ENCODE measurements at regions not wholly inside any gene's neighbourhood (a gene's known extent, or its start where the extent isn't known, plus 50 kb on each side); places are given as distances from the start of the nearest gene placed in this dataset.

- WGBS (ENCODE audit: low lambda C conversion rate), result 28% methylated on average over 3 of the region's 3 CpGs
- TF ChIP-seq IRF3 (IDR thresholded peaks at IDR 0.05; ENCODE audit: low read depth, low read length), result no peak
- peak; percentile 12; the same call in 1 of the 2 replicates for TF ChIP-seq TCF12 (IDR thresholded peaks at IDR 0.05)
- TF ChIP-seq EP300 (IDR thresholded peaks at IDR 0.05; ENCODE audit: borderline replicate concordance in 1 of 2, low read depth in 1 of 2, low read length in 1 of 2), result peak in 1 of 2 experiments; percentile 72; a peak in 1 of 4 replicates
- TF ChIP-seq TEAD4 (IDR thresholded peaks at IDR 0.05; ENCODE audit: borderline replicate concordance, insufficient read depth), result 0 out of 2 replicates have a peak, but pooled peaks have one; percentile 19
- TF ChIP-seq GATA2 (CRISPR knock-in tag; IDR thresholded peaks at IDR 0.05), result peak; percentile 69
- 0 out of 2 replicates have a peak, but pooled peaks have one; percentile 12 for TF ChIP-seq RCOR1 (IDR thresholded peaks at IDR 0.05; ENCODE audit: low read length)
- TF ChIP-seq JUND (IDR thresholded peaks at IDR 0.05), result no peak
- no peak overlapping the region for H3K4me2 ChIP-seq
- DNase-seq, result no peak
- no peaks in the 10 kb centered on the region for H3K9me3 ChIP-seq
- H3K4me3 ChIP-seq (ENCODE audit: low read depth in 2 of 2, low read length in 1 of 2), result no peak overlapping the region
- no peaks in the 10 kb centered on the region; a peak in 2 of 4 replicates for H3K4me1 ChIP-seq (ENCODE audit: control insufficient read depth in 1 of 2, insufficient read depth in 2 of 2, low read depth in 1 of 2, low read length in 1 of 2)
- no peaks in the 10 kb centered on the region for H3F3A ChIP-seq (replicated peaks; ENCODE audit: insufficient read depth)
- ChIA-PET POLR2A (no interaction called here), CTCF (interaction anchor here (1.0 kb wide), 1 partner anchor 11 kb away, joined by 3 read pairs; no protein-coding TSS in a partner anchor)
- H2AFZ ChIP-seq (ENCODE audit: low read depth), result no peak overlapping the region
- no peaks in the 10 kb centered on the region for H3K27me3 ChIP-seq (ENCODE audit: insufficient read depth)
- no peak overlapping the region for H3K27ac ChIP-seq (ENCODE audit: low read depth in 2 of 2, low read length in 1 of 2)
- no peak overlapping the region for H3K9ac ChIP-seq
- no peaks in the 10 kb centered on the region for H4K20me1 ChIP-seq (ENCODE audit: insufficient read depth)
- no peaks in the 10 kb centered on the region for H3K9me2 ChIP-seq
- no peaks in the 10 kb centered on the region for H3K36me3 ChIP-seq (replicated peaks in 1 of 2; ENCODE audit: control insufficient read depth in 1 of 2, insufficient read depth in 2 of 2, low read length in 1 of 2)
- H3K79me2 ChIP-seq (ENCODE audit: insufficient read depth), result no peaks in the 10 kb centered on the region
Measured at GRCh38 chr2:184039493-184039892, 558.8 kb upstream of the ZNF804A start.

- no peak overlapping the region for H3K4me2 ChIP-seq
- ChIA-PET CTCF (no interaction called here), POLR2A (no interaction called here)
- no peaks in the 10 kb centered on the region for H3K36me3 ChIP-seq (replicated peaks in 1 of 2; ENCODE audit: control insufficient read depth in 1 of 2, insufficient read depth in 2 of 2, low read length in 1 of 2)
- H4K20me1 ChIP-seq (ENCODE audit: insufficient read depth), result no peaks in the 10 kb centered on the region
- H3K27me3 ChIP-seq (ENCODE audit: insufficient read depth), result no peaks in the 10 kb centered on the region
- no peak overlapping the region for H3K9ac ChIP-seq
- H3K4me3 ChIP-seq (ENCODE audit: low read depth in 2 of 2, low read length in 1 of 2), result no peak overlapping the region
- H3K9me2 ChIP-seq, result no peaks in the 10 kb centered on the region
- H2AFZ ChIP-seq (ENCODE audit: low read depth), result no peak overlapping the region
- no peak for TF ChIP-seq RXRA (IDR thresholded peaks at IDR 0.05; ENCODE audit: borderline replicate concordance, low read depth)
- H3K27ac ChIP-seq (ENCODE audit: low read depth in 2 of 2, low read length in 1 of 2), result no peak overlapping the region
- no peaks in the 10 kb centered on the region for H3K79me2 ChIP-seq (ENCODE audit: insufficient read depth)
- H3K4me1 ChIP-seq (ENCODE audit: control insufficient read depth in 1 of 2, insufficient read depth in 2 of 2, low read depth in 1 of 2, low read length in 1 of 2), result no peaks in the 10 kb centered on the region; a peak in 1 of 4 replicates
- no peaks in the 10 kb centered on the region for H3F3A ChIP-seq (replicated peaks; ENCODE audit: insufficient read depth)
- no peak for DNase-seq
- H3K9me3 ChIP-seq, result no peaks in the 10 kb centered on the region
- WGBS (ENCODE audit: low lambda C conversion rate), result 57% methylated on average over 1 of the region's 1 CpG
Measured at GRCh38 chr2:184040230-184040629, 558.1 kb upstream of the ZNF804A start.

- Histone ChIP-seq H3K36me3 (replicated peaks in 1 of 2; ENCODE audit: control insufficient read depth in 1 of 2, insufficient read depth in 2 of 2, low read length in 1 of 2) (no peaks in the 10 kb centered on the region), H3K9me3 (no peaks in the 10 kb centered on the region), H3K4me1 (ENCODE audit: control insufficient read depth in 1 of 2, insufficient read depth in 2 of 2, low read depth in 1 of 2, low read length in 1 of 2) (no peaks in the 10 kb centered on the region; a peak in 1 of 4 replicates), H3K4me3 (ENCODE audit: low read depth in 2 of 2, low read length in 1 of 2) (no peak overlapping the region), H2AFZ (ENCODE audit: low read depth) (no peak overlapping the region), H3K9ac (no peak overlapping the region), H3K27ac (ENCODE audit: low read depth in 2 of 2, low read length in 1 of 2) (no peak overlapping the region), H3F3A (replicated peaks; ENCODE audit: insufficient read depth) (no peaks in the 10 kb centered on the region), H3K27me3 (ENCODE audit: insufficient read depth) (no peaks in the 10 kb centered on the region), H3K9me2 (no peaks in the 10 kb centered on the region), H3K4me2 (no peak overlapping the region), H4K20me1 (ENCODE audit: insufficient read depth) (no peaks in the 10 kb centered on the region), H3K79me2 (ENCODE audit: insufficient read depth) (no peaks in the 10 kb centered on the region)
- CTCF ChIA-PET, result no interaction called here
- 50% methylated on average over 3 of the region's 3 CpGs for WGBS (ENCODE audit: low lambda C conversion rate)
- no peak for DNase-seq
- TF ChIP-seq RAD21 (IDR thresholded peaks at IDR 0.05; ENCODE audit: low read length), result no peak
- TF ChIP-seq FOXJ3 (CRISPR knock-in tag; IDR thresholded peaks at IDR 0.05), result no peak
- no peak for TF ChIP-seq FOSL2 (IDR thresholded peaks at IDR 0.05; ENCODE audit: borderline replicate concordance, low read depth)
- no peak for TF ChIP-seq PBX3 (IDR thresholded peaks at IDR 0.05)
- no peak for TF ChIP-seq YY1 (IDR thresholded peaks at IDR 0.05; ENCODE audit: low read depth)
- no peak for TF ChIP-seq ELF1 (IDR thresholded peaks at IDR 0.05)
- TF ChIP-seq TAF1 (IDR thresholded peaks at IDR 0.05; ENCODE audit: borderline replicate concordance, low read depth, low read length), result no peak
- TF ChIP-seq IRF3 (IDR thresholded peaks at IDR 0.05; ENCODE audit: low read depth, low read length), result no peak
- TF ChIP-seq ZBTB33 (IDR thresholded peaks at IDR 0.05; ENCODE audit: borderline replicate concordance, low read depth), result no peak
- TF ChIP-seq USF2 (IDR thresholded peaks at IDR 0.05; ENCODE audit: borderline replicate concordance, low read depth, low read length), result no peak
- POLR2A ChIA-PET, result no interaction called here
Measured at GRCh38 chr2:184041077-184041476, 557.3 kb upstream of the ZNF804A start.

All from SK-N-SH (cell line).